Small intestine (tissue), 7 donors: ENCODE measurements at regions not wholly inside any gene's neighbourhood (a gene's known extent, or its start where the extent isn't known, plus 50 kb on each side); places are given as distances from the start of the nearest gene placed in this dataset.

Experiments
- DNase-seq, 2 donors: peaks; one replicate each; pipeline versions ENCODE4 v3.0.0 to v3.0.0-alpha.2; 2013
- FAIRE-seq: peaks from 2 replicates; lab custom pipeline; 2012; peaks lifted over from hg19 to GRCh38; lab: Jason Lieb, UNC
- H3K27ac ChIP-seq, 3 donors: one replicate each; pipeline ENCODE4 v1.5.1; 2013; ENCODE audit warnings: low read length in 2 of 3, mild to moderate bottlenecking in 2 of 3, control low read depth in 1 of 3, inconsistent platforms in 1 of 3, low read depth in 1 of 3, moderate library complexity in 1 of 3
- H3K27me3 ChIP-seq, 3 donors: one replicate each; pipeline ENCODE4 v1.6.1; 2013; ENCODE audit warnings: low read length in 3 of 3, inconsistent platforms in 1 of 3; ENCODE audit not compliant: control insufficient read depth in 3 of 3, insufficient read depth in 3 of 3
- H3K36me3 ChIP-seq, 3 donors: one replicate each; pipeline ENCODE4 v1.6.1; 2013; ENCODE audit warnings: low read length in 3 of 3, inconsistent platforms in 1 of 3, low read depth in 1 of 3, mild to moderate bottlenecking in 1 of 3, moderate library complexity in 1 of 3; ENCODE audit not compliant: control insufficient read depth in 3 of 3, insufficient read depth in 2 of 3
- H3K4me1 ChIP-seq, 3 donors: one replicate each; pipeline ENCODE4 v1.6.1; 2013; ENCODE audit warnings: low read length in 2 of 3, inconsistent platforms in 1 of 3, low read depth in 1 of 3, mild to moderate bottlenecking in 1 of 3, moderate library complexity in 1 of 3; ENCODE audit not compliant: control insufficient read depth in 3 of 3, insufficient read depth in 2 of 3
- H3K4me3 ChIP-seq, 3 donors: one replicate each; pipeline ENCODE4 v1.5.1; 2013; ENCODE audit warnings: low read length in 3 of 3, control low read depth in 1 of 3, inconsistent platforms in 1 of 3, low read depth in 1 of 3, mild to moderate bottlenecking in 1 of 3, moderate library complexity in 1 of 3
- H3K9me3 ChIP-seq, 2 donors: one replicate each; pipeline ENCODE4 v1.6.1; 2013; ENCODE audit warnings: low read depth in 1 of 2, low read length in 1 of 2; ENCODE audit not compliant: control insufficient read depth in 2 of 2, insufficient read depth in 1 of 2
- WGBS, 3 donors: extraction: QIAGEN DNeasy Blood & Tissue Kit; methylation state at CpG; one replicate each; pipeline ENCODE4 v1.1.7; 2013; 5-methylcytosine and 5-hydroxymethylcytosine counted together
- donor health status: healthy with polysubstance abuse.
- donor health status: control.
- donor health status: control.
- donor health status: Bipolar disorder and iron deficiency.
- donor health status: healthy.

GRCh38 chr10:63901228-63901627, 380.0 kb downstream of the REEP3 start:
- DNase-seq (no peak), FAIRE-seq (no peak)
- H3K4me1 ChIP-seq: no peaks in the 10 kb centered on the region
- no peak overlapping the region for H3K27ac ChIP-seq
- WGBS, 3 donors: 64 to 72% (median 69%) methylated on average over 3 of the region's 3 CpGs
- H3K36me3 ChIP-seq: no peaks in the 10 kb centered on the region
- no peaks in the 10 kb centered on the region for H3K9me3 ChIP-seq
- no peaks in the 10 kb centered on the region for H3K27me3 ChIP-seq
- no peak overlapping the region for H3K4me3 ChIP-seq

DNA sequence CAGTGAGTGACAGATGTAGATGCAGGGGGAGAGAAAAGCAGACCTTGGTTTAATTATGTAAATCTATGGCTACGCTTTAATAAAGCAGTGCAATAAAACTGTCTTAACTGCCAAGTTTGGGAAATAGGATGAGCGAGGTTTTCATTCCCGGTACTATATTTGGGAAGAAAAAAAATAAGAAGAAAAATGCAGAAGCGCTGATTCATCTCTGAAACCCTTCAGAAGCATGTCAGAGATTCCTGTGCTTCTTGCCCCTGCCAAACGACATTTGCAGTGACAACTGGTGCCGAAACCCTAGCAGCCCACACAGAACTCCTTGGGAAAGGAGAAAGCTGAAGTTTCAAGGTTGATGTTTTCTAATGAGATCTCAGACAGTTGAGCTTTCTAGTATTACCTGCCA, 380.7 kb downstream of the REEP3 start:
- no peak for FAIRE-seq

GRCh38 chr10:63910806-63911205, 389.6 kb downstream of the REEP3 start:
- Histone ChIP-seq H3K9me3 (peaks cover 0 to 3% of the 10 kb centered on the region in 2 donors), H3K4me3 (no peak overlapping the region), H3K27me3 (no peaks in the 10 kb centered on the region), H3K36me3 (no peaks in the 10 kb centered on the region), H3K4me1 (no peaks in the 10 kb centered on the region), H3K27ac (no peak overlapping the region)
- 24 to 51% (median 35%) methylated on average over 4 of the region's 4 CpGs for WGBS, 3 donors
- FAIRE-seq (no peak), DNase-seq (no peak)

More for the DNA sequence above, 380.7 kb downstream of the REEP3 start:
- WGBS, 3 donors: 64 to 81% (median 71%) methylated on average over 6 of the region's 6 CpGs
- Histone ChIP-seq H3K4me1 (no peaks in the 10 kb centered on the region), H3K36me3 (no peaks in the 10 kb centered on the region), H3K4me3 (no peak overlapping the region), H3K27me3 (no peaks in the 10 kb centered on the region), H3K27ac (no peak overlapping the region), H3K9me3 (no peaks in the 10 kb centered on the region)
- DNase-seq: no peak

- no peak for DNase-seq
- 89 to 92% (median 90%) methylated on average over 2 of the region's 2 CpGs for WGBS, 3 donors
- FAIRE-seq: no peak
Observed at GRCh38 chr10:63915240-63915639, 394.0 kb downstream of the REEP3 start.

GRCh38 chr10:63917363-63917762, 396.2 kb downstream of the REEP3 start:
- Histone ChIP-seq H3K4me3 (no peak overlapping the region), H3K27me3 (no peaks in the 10 kb centered on the region), H3K9me3 (peaks cover 0 to 2% of the 10 kb centered on the region in 2 donors), H3K36me3 (no peaks in the 10 kb centered on the region), H3K4me1 (no peaks in the 10 kb centered on the region), H3K27ac (no peak overlapping the region)
- 0 to 26% (median 22%) methylated on average over 1 of the region's 1 CpG for WGBS, 3 donors
- DNase-seq (no peak), FAIRE-seq (no peak)

More at GRCh38 chr10:63915240-63915639, 394.0 kb downstream of the REEP3 start:
- Histone ChIP-seq H3K4me3 (no peak overlapping the region), H3K9me3 (peaks cover 0 to 3% of the 10 kb centered on the region in 2 donors), H3K27ac (no peak overlapping the region), H3K36me3 (no peaks in the 10 kb centered on the region), H3K27me3 (no peaks in the 10 kb centered on the region), H3K4me1 (no peaks in the 10 kb centered on the region)

DNA sequence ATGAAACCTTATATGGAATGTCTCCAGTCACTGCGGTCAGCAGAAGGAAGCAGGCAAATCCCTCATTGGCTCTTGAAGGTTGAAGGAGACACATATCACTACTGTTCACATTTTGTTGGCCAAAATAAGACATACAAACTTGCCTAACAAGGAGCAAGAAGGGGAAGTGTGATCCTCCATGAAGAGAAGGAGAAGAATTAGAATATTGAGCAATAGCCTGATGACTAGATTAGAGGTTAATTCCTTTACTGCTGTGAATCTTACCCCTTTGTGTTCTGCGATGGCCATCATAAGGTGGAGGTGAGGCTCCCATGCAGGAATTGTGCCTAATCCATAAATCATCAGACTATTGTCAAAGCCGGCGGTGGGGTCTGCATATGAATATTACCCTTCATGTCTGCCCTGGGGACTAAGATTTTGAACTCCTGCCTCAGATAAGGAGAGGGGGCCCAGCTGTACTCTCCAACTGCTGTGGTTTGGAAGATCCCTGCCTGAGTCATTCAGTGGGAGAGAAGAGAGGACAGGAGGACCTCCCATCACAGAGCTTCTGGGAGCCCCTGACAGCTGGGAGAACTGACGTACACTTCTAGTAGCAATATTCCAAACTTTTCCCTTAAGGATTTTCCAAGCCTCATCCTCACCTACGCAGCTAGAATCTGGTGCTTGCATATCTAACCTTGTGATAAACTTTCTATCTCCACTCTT, 398.5 kb downstream of the REEP3 start:
- no peaks in the 10 kb centered on the region for H3K27me3 ChIP-seq
- no peaks in the 10 kb centered on the region for H3K9me3 ChIP-seq
- 70 to 80% (median 71%) methylated on average over 6 of the region's 6 CpGs for WGBS, 3 donors
- no peak overlapping the region for H3K4me3 ChIP-seq
- H3K4me1 ChIP-seq: no peaks in the 10 kb centered on the region
- H3K36me3 ChIP-seq: no peaks in the 10 kb centered on the region
- FAIRE-seq (no peak), DNase-seq (no peak)
- no peak overlapping the region for H3K27ac ChIP-seq

GRCh38 chr10:63920926-63921325, 399.7 kb downstream of the REEP3 start:
- Histone ChIP-seq H3K4me3 (no peak overlapping the region), H3K9me3 (no peaks in the 10 kb centered on the region), H3K36me3 (no peaks in the 10 kb centered on the region), H3K27ac (no peak overlapping the region), H3K27me3 (no peaks in the 10 kb centered on the region), H3K4me1 (no peaks in the 10 kb centered on the region)
- FAIRE-seq: no peak
- DNase-seq: no peak
- WGBS, 3 donors: 39 to 60% (median 53%) methylated on average over 2 of the region's 2 CpGs

GRCh38 chr10:63921908-63922467, 400.8 kb downstream of the REEP3 start:
- Histone ChIP-seq H3K4me3 (no peak overlapping the region), H3K36me3 (no peaks in the 10 kb centered on the region), H3K4me1 (no peaks in the 10 kb centered on the region), H3K27ac (no peak overlapping the region), H3K9me3 (no peaks in the 10 kb centered on the region), H3K27me3 (no peaks in the 10 kb centered on the region)
- DNase-seq (no peak), FAIRE-seq (no peak)
- WGBS, 3 donors: 46 to 54% (median 46%) methylated on average over 4 of the region's 4 CpGs
